HepG2 (cell line): ENCODE measurements at regions not wholly inside any gene's neighbourhood (a gene's known extent, or its start where the extent isn't known, plus 50 kb on each side); places are given as distances from the start of the nearest gene placed in this dataset.

ENCODE experiments used
- ADNP ChIP-seq: sonication (generic); formaldehyde crosslinking; IDR thresholded peaks from 2 replicates; pipeline ENCODE4 v1.4.0; 2020; ENCODE audit warnings: missing genetic modification reagents
- ARNT2 ChIP-seq: sonication (generic); formaldehyde crosslinking; IDR thresholded peaks from 2 replicates; pipeline ENCODE4 v1.8.0; 2022; ENCODE audit warnings: mild to moderate bottlenecking, low read depth, missing genetic modification reagents, moderate library complexity
- BHLHE40 ChIP-seq: IDR thresholded peaks from 2 replicates; pipeline ENCODE4 v1.6.1; 2011; ENCODE audit warnings: low read length, improper control_type of control experiment
- CEBPB ChIP-seq: IDR thresholded peaks from 2 replicates; pipeline ENCODE4 v1.6.1; 2011; ENCODE audit warnings: low read depth, low read length, improper control_type of control experiment, borderline replicate concordance
- CHD2 ChIP-seq: IDR thresholded peaks from 2 replicates; pipeline ENCODE4 v1.6.1; 2011; ENCODE audit warnings: low read depth, low read length, improper control_type of control experiment
- ETV5 ChIP-seq: IDR thresholded peaks from 2 replicates; pipeline ENCODE4 v1.6.1; 2018; ENCODE audit warnings: missing biosample characterization, missing genetic modification reagents, inconsistent platforms, borderline replicate concordance
- HIVEP1 ChIP-seq: sonication (generic); formaldehyde crosslinking; IDR thresholded peaks from 2 replicates; pipeline ENCODE4 v1.4.0; 2020; ENCODE audit warnings: mild to moderate bottlenecking, missing genetic modification reagents
- IKZF1 ChIP-seq: fragments of 450-650 bp; IDR thresholded peaks from 2 replicates; pipeline ENCODE4 v1.7.1; 2016
- POLR2A ChIP-seq, 2 experiments: IDR thresholded peaks; 2 replicates each; pipeline ENCODE4 v1.6.1; 2011; ENCODE audit warnings: low read depth in 2 of 2, low read length in 2 of 2, mild to moderate bottlenecking in 1 of 2, moderate library complexity in 1 of 2; ENCODE audit not compliant: insufficient read depth in 1 of 2
- PRDM4 ChIP-seq: sonication (generic); formaldehyde crosslinking; IDR thresholded peaks from 2 replicates; pipeline ENCODE4 v1.9.0; 2021; ENCODE audit warnings: missing genetic modification reagents, borderline replicate concordance
- SMC3 ChIP-seq: IDR thresholded peaks from 2 replicates; pipeline ENCODE4 v1.6.1; 2011; ENCODE audit warnings: low read length, improper control_type of control experiment
- ZBTB44 ChIP-seq: sonication (generic); formaldehyde crosslinking; IDR thresholded peaks from 2 replicates; pipeline ENCODE4 v1.4.0; 2020; ENCODE audit warnings: missing genetic modification reagents
- ZFP36 ChIP-seq: fragments of 150-350 bp; IDR thresholded peaks from 2 replicates; pipeline ENCODE4 v1.6.1; 2018; ENCODE audit warnings: borderline replicate concordance, low read length, low read depth; ENCODE audit not compliant: partially characterized antibody
- ZNF598 ChIP-seq: sonication (generic); formaldehyde crosslinking; IDR thresholded peaks from 2 replicates; pipeline ENCODE4 v1.5.1; 2020; ENCODE audit warnings: mild to moderate bottlenecking, missing genetic modification reagents, borderline replicate concordance

DNA sequence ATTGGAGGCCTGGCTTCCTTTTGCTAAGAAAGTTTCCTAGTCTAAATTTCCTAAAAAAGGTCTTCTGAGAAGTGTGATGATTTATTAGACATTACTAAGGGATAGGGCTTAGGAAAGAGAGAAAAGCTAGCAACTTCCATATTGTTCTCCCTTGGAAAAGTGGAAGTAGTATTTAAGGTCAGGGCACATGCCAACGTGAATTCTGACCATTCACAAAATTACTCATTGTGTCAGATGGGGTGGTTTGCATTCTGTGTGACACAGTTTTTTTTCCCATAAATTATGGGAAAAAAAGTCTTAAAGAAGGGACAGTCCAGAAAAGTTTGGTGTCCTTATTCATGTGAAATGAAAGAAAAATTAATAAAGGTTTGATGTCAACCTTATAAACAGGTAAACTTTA, 110.0 kb upstream of the ARRDC3 start:
- TF ChIP-seq PRDM4 (CRISPR knock-in tag) (no peak), HIVEP1 (no peak), IKZF1 (no peak), ADNP (CRISPR knock-in tag) (no peak), POLR2A (IDR thresholded peaks at IDR 0.05; ENCODE audit: insufficient read depth in 1 of 2, low read depth in 2 of 2, low read length in 2 of 2) (no peak), CHD2 (no peak), ZFP36 (no peak), ZBTB44 (CRISPR knock-in tag) (no peak), CEBPB (no peak), ARNT2 (CRISPR knock-in tag) (no peak), ZNF598 (CRISPR knock-in tag) (no peak), BHLHE40 (no peak), SMC3 (no peak), ETV5 (CRISPR knock-in tag) (no peak)
